ENCODE measurements at regions not wholly inside any gene's neighbourhood (a gene's known extent, or its start where the extent isn't known, plus 50 kb on each side); places are given as distances from the start of the nearest gene placed in this dataset.

DNA sequence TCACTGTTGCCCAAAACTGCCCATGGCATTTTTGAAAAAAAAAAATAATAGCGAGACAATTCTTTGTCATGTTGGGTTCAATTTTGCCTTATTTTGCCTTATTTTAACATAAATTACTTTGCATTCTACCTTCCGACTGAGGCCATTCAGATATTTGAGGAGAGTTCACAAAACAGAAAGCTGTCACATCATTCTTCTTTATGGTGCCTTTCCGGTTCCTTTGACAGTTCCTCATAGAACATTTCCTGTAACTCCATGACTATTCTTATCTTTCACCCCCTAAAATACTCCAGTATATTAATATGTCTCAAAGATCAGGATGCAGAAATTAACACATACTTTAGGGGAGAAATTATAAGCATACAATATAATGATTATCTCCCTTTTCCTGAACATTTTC lies 476.7 kb downstream of the NOVA1 start:
- no peak for DNase-seq

DNA sequence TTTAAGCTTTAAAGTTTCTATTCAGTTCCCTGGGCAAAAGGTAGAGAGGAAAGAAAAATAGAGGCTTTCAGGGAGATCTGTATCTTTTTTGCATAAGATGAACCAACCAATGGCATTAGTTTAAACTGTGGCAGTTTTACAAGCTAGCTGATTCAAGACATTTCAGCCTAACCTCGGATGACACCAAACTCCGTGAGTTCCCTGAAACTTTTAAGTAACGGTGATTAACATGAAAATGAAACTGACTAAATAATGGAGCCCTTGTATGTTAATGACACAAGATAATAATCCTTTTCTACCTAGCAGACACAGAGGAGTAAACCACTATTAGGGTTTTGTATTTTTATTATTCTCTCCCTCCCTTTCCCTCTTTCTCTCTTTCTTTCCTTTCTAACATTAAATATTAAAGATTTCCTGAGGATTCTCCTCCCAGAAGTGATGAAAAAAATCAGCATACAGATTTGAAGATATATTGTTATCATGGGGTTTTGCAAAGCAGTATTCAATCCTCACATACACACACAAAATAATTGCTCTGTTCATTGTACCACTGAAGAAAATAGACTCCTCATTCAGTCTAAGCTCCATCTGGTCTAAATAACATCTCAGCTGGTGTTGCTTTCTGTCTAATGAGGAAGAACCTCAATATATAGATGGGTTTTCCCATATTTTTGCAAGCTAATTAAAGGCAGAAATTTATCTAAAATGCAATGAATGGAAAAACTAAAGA lies 483.8 kb downstream of the NOVA1 start:
- no peak for DNase-seq

DNA sequence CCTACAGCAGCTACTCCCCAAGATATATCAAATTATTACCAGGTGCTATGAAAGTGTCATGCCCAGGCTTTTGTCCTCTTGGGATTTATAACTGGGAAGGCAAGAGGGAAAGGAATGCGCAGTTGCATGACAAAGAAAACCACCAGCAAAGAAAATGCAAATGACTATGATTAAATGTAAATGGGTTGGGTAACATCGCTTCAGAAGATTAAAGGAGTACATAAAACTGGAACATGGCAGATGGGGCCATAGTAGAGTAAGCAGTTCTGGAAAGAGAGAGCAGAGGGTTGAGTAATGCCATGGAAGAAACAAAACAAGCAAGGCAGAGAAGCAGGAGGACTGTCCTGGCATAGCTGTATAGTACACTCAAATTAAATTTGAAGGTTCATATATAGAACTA lies 493.1 kb downstream of the NOVA1 start:
- no peak for DNase-seq

DNA sequence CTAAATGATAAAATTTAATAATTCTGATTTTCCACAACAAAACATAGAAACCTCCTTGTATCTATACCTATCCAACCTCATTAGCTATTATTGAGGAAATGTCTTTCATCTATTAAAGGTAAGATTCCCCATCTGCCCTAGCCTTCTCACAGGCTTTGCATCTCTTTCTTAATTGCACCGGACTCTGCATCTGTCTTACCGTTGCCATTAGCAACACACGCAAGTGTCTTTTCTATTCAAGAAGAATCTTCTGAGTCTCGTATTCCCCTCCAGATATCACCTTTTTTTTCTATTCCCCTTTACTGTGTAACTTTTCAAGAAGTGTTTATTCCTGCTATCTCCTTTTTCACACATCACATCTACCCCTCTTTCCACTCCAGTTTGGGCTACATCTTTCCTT lies 500.0 kb downstream of the NOVA1 start:
- DNase-seq: no peak

DNA sequence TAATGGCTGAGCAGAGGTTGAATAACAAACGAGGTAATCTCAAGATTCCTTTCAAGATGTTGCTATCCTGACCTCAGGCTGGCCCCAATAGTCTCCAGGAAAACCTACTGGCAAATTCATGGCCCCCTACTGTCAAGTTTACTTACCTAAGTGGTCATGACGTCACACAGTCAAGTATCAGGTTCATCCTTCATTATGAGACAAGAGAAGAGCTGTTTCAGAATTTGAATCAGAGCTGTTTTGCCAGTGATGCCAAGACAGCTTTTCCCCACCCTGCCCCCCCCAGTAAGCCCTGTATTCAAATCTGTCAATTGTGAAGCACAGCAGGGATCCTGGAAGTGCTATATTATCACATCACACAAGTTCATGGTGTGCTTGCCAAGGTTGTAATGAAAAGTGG lies 509.6 kb downstream of the NOVA1 start:
- peak; percentile 15 for DNase-seq

DNA sequence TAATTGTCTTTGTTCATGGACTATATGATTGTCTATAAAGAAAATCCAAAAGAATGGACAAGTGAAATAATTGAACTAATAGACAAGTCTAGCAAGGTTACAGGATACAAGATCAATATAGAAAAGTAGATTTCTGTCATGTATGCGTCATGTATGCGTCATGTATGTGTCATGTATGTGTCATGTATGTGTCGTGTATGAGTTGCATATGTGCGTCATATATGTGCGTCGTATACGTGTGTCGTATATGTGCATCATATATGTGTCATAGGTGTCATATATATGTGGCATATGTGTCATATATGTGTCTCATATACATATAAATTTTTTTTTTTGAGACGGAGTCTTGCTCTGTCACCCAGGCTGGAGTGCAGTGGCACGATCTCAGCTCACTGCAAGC lies 516.8 kb downstream of the NOVA1 start:
- no peak for DNase-seq

DNA sequence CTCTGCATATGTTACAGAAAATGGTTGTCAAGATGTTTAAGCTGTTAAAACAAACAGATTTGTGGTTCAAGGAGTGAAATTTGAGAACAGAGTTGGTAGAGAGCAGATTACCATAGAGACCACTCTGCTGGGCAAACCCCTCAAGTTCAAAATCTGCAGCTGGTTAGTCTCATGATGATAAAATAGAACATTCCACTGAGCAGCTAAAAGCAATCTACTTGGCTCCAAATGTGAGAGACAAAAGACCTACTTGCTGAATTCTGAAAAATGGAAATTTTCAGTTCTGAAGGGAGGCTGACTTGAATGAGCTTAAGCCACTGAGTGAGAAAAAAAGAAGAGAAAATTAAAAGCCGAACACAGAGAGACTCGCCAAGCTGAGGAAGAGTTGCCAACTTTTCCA lies 519.3 kb downstream of the NOVA1 start:
- no peak for DNase-seq

DNA sequence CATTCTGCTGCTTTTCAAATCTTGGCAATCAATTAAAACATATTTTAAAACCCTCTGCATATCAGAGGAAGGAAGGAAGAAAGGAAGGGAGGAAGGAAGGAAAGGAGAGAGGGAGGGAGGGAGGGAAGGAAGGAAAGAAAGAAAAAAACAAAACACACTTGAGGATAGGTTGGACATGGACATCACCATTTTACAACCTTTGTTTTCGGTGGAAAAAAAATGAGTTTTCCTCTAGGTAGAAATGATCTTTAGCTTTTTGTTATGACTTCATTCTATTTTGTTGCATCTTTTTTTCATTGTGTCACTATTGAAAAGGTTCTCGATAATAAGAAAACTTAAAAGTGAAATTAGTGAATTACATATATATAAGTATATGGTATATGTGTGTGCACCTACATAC lies 522.9 kb downstream of the NOVA1 start:
- no peak for DNase-seq

DNA sequence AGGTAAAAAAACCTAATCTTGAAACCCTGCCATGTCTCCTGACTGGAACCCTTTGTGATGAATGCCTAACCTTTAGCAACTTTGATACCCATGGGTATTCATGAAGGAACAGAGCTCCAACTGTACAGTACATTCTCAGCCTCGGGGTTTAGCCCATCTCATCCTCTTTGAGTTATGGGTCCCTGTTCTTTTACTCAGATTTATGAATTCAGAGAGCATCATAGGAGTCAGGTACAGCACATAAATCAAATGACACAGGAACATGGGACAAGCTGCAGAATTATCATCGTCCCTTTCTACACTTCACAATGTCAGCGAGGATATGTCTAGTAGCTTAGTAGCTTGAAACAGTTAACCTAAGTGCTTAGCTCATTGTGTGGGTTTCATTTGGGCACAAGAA lies 527.4 kb downstream of the NOVA1 start:
- no peak for DNase-seq

DNA sequence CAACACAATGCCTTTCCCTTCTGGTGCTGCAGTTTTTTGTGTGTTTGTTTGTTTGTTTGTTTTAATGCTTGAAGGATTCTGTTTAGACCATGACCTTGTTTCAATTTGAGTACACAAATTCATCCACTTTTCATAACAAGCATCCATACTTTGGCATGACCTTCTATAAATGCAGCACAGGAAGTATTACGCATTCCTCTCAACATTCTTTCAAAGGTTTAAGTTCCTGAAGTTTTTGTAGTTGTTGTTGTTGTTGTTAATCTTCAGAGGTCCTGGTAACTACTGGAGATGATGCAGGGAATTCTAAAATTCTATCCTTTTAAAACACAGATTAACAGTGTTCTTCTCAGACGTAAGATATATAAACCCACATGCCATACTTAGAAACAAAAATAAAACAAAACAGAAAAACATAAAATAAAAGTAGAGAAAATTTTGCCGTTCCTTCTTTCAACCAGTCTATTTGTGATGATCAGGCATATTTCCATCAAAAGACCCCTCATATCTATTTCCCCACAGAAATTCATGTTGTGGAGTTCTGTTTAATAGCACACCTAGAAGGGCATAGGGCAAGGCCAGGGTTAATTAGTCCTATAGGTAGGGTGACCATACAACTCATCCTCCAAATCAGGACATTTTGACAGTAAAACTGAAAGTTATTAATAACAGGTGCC lies 529.9 kb downstream of the NOVA1 start:
- no peak for DNase-seq

DNA sequence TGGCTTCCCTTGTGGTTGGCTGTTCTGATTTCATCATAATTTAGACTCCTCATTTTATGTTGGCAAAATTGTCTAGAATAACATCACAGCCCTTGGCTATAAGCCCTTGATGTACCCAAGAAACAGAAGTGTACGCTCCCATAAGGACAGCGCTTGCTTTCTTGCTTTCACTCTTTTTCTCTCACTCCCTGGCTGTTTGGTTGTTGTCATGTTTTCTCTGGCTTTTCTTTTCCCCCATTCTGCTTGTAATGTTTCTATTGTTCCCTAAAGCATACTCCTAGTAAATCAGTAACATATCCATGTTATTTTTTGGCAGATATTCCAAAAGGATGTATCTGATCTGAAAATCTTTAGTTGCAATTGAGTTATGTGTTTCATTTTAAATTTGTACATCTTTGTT lies 530.5 kb downstream of the NOVA1 start:
- DNase-seq: no peak

DNA sequence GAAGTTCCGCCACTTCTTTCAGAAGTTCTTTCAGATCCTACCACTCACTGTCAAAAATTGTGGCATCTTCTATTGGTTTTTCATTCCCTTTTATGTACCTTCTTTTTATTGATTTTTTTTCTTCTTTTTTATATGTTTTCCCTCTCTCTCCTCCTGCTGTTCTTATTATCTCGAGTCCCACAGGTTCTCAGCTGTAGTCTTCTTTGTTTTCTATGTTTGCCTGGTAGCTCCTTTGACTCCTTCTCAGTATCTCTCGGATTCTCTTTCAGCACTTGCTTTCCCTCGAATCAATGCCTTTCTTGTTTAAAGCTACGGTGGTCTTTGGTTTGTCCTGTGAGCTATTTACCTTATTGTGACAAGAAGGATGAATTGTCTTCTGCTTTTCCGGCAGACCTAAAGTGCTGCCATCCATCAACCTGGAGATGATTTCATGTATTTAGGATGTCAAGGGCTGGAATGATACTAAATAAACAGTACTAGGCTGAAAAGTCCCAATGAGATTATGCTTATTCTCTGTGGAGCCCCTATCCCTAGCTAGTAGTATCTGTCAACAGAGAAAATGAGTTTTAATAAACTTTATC lies 541.7 kb downstream of the NOVA1 start:
- DNase-seq: no peak

DNA sequence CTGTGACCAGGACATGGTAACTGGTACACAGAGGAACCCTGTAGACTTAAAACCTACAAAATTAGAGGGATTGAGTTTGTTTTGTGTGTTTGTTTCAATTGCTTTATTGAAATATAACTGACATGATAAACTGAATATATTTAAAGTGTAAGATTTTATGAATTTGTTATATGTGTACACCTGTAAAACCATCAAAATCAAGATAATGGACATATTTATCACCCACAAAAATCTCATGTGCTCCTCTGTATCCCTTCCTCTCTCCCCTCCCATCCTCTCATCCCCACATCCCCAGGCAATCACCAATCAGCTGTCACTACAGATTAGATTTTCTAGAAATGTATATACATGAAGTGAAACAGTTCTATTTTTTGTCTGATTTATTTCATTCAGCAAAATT lies 565.5 kb downstream of the NOVA1 start:
- no peak for DNase-seq

DNA sequence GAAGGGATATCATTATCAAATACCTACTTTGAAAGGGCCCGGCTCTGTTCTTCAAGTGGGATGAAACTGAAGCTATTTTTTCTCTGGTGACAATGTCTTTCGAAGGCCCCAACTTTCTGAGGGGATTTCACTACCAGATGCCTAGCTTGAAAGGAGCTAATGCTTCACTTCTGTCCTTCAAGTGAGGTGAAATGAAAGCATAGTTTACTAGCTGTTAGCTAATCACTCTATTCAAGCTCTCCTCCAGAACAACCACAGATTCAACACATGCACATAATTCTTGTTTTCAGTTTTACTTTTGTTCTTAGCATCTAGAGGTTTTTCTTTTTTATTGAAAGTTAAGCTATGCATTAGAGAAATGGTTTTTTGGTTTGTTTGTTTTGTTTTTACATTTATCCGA lies 571.4 kb downstream of the NOVA1 start:
- no peak for DNase-seq

DNA sequence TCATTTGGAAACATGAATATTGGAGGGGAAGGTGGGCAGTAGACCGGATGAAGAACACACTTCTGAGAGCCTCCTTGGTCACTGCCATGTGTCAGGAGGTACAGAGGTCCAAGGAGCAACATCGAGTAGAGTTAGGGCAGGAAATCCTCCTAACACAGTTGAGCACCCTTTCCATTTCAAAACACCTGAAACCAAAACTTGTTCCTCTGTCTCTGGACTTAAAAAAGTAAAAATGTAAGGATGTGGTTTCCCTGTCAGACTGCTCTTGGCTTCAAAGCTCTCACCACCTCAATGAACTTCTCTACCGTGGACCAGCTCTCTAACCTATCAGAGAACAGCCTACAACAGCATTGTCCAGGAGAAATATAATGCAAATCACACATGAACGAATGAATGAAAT lies 573.9 kb downstream of the NOVA1 start:
- no peak for DNase-seq

DNA sequence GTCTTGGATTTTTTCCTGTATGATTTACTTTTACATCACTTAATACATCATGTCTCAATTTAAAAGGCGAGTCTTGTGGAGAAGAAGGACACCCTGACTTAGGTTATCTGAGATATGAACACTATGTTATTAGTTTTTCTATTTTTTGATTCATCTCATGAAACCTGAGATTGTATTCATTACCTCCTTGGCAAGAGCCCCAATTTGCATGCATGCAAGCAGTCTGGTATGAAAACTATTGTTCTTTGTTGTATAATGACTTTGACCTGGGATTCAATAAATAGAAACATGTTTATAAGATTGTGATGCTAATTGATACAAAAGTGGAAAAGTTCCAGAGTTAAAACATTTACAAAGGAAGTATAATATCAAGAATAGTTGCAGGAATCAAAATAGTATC lies 576.1 kb downstream of the NOVA1 start:
- no peak for DNase-seq

DNA sequence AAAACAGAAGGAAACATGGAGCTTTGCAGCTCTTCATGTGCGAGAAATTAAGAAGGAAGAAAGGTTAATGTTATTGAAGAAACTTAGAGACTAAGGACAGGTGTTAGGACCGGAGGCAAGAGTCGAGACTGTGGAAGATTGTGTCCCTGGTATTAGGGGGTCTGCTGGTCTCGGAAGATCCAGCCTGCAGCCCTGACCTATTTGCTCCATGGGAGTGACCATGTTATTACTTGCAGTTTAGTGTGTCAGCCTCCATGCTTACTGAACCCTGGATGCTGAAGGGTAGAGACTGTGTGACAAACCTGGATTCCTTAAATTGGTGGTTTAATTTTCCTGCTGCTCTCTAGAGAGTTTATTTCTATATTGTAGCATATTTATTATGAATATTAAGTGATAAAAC lies 580.6 kb downstream of the NOVA1 start:
- DNase-seq: no peak

DNA sequence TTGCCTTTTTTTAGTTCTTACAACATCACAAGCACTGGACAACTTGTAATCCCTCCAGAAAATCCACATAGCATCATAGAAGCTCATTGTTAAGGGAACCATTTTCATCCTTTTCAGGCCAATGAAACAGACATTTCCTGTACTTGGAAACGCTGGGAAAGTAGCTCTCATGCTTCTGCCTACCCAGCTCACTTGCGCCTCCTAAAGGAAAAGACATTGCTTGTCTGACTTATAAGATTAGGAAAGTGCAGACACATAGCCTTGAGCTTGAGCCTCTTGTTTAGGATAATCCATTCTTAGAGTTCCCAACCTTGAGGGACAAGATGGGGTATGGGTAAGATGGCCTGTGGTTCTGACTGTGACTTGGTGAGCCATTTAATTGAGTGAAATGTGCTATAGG lies 589.5 kb downstream of the NOVA1 start:
- DNase-seq: peak; percentile 71

DNA sequence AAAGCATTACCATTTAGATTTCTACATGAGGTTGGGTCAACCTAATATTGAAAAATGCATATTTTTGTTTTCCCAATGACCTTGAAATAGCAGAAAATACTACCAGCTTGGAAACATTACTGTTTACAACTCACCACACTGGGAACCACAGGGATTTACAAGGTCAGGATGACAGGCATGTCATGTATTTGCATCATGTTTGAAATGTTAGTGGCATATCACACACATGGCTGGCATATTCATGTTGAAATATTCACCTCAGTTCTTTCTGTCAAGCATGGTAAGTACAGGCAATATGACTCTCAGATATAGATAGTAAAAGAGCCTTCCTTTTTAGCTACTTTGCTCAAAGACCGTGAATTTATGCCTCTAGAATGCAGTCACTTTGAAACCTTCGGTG lies 593.5 kb downstream of the NOVA1 start:
- DNase-seq: no peak

DNA sequence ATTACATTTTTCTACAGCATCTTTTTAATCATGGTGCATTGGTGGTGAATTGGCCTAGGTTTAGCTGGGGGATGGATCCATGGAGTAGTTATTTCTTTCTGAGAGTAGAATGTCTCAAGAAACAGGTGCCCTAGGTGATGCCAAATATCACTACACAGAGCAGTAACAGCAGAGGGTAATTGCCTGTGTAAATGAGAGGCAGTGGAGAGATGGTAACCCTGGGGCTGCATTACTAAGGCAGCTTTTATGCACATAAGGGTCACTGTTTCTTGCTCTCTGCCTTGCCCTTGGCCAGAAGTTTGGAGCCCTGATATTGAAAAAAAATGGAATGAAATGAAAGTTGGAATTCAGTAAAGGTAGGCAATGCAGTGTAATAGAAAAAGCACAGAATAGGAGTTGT lies 604.0 kb downstream of the NOVA1 start:
- DNase-seq: no peak

DNA sequence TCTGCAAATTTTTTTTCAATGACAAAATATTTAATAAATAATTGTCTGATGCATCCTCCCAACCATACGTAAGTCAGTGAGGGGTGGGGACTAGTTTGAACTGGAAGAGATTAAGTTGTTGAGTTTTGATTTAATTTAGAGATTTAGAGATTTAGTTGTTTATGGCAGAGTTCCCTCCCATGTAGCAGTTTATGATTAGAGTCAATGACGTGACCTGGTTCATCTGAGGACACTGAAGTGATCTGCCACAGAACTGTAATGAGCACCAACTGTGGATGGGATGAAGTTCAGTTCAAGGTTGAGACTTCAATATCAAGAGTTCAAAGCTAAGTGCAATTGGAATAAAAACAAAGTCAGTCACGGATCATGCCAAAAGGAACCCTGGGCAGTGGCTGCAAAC lies 609.3 kb downstream of the NOVA1 start:
- no peak for DNase-seq

DNA sequence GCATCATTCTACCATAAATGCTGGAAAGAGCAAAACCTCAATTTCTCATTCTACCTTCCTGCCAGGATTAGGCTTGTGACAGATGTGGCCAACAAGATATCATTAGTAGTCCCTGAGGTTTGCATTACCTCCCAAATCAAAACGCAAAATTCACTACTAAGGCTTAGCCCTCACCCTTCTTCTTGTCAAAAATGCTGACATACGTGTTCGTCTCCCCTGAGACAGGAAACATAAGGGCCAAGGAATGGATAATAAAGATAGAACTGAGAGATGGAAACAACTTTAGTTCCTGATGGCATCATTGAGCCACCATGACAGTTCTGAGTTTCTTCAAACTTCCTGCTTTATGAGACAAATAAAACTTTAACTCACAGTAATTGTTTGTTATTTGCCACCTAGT lies 642.1 kb downstream of the NOVA1 start:
- DNase-seq: no peak

DNA sequence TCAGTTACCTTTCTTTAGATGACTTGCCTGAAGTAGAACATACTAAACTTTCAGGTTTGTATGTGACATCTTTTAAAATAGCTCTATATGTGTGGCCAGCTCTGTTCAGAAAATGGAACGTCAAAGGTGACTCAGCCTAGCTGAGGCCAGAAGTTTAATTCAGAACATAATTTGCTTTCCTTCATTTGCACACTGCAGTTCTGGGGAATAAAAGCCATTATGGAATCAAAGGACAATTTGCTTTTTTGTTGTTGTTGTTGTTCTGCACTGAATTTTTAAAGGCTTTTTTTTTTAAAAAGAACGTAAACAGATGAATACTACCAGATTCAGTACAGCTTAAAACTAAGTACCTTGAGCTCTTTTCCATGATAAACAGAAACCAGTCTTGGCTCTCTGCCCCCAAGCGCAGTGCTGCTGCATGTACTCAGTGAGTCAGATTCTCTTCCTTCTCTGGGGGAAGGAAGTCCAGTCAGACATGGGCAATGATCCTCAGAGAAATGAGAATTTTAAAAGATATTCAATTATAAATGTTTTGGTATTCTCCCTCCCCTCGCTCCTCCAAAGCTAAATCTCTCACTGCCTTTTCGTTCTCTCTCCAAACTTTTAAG lies 644.2 kb downstream of the NOVA1 start:
- no peak for DNase-seq

DNA sequence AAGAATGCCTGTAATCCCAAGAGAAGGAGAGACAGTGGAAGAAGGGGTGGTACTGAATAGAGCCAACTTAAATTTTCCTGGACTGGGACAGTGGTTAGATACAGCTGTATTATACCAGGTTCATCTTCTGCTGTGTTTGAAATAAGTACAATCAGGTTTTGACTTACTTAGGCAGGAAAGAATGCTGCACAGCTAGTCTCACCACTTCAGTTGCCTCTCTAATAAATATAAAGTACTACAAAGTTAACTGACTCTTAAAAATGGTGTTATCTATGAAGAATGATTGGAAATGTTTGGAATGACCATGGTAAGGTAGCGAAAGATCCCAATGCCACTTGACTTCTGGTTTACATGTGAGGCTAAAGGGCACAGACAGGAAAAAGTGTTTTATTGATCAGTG lies 652.1 kb downstream of the NOVA1 start:
- no peak for DNase-seq

Data from DMS53 (cell line).